NCI-H146 (cell line): ENCODE measurements at regions not wholly inside any gene's neighbourhood (a gene's known extent, or its start where the extent isn't known, plus 50 kb on each side); places are given as distances from the start of the nearest gene placed in this dataset.

Source experiments
- DNase-seq: peaks from one replicate; lab custom pipeline; 2025; lab: John Stamatoyannopoulos, UW

- no peak for DNase-seq
These were observed 1434.3 kb upstream of the TENM3 start for GRCh38 chr4:180808862-180809261.

DNA sequence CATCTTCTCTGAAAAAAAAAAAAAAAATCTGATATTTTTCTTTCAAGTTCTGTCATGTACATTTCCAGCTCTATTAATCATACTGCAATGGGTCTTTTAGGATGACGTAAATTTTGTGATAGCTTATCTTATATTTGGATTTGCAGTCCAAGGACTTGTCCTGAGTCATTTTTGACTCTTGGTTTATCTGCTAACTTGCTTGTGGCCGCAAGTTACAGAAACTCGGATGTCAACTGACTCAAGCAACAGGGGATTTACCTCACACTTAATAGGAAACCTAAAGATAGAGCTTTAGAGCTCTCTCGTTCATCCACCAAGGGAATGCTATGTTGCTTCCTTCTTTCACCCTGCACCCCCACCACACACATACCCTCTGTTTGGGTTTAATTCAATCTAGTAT is 1433.8 kb upstream of the TENM3 start:
- DNase-seq = no peak

GRCh38 chr4:180810581-180810980 is 1432.6 kb upstream of the TENM3 start:
- DNase-seq = no peak

DNA sequence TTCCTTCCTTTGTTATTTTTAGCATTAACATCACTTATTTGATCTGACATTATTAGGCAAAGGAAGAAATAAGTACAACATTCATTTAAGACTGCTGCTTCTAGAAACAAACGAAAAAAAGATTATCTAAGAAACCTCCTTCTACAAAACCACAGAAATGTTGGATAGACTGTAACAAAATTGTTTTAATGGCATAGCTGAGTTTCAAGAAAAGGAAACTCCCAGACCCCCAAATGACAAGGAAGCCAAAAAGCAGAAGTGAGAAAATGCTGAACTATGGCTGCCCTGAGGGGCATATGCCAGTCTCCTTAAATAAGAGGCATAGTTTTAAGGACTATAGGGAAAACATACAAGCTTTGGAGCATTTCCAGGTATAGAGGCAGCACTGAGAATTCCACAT is 1431.6 kb upstream of the TENM3 start:
- no peak for DNase-seq

- no peak for DNase-seq
These were observed 1430.4 kb upstream of the TENM3 start for GRCh38 chr4:180812783-180813182.

DNA sequence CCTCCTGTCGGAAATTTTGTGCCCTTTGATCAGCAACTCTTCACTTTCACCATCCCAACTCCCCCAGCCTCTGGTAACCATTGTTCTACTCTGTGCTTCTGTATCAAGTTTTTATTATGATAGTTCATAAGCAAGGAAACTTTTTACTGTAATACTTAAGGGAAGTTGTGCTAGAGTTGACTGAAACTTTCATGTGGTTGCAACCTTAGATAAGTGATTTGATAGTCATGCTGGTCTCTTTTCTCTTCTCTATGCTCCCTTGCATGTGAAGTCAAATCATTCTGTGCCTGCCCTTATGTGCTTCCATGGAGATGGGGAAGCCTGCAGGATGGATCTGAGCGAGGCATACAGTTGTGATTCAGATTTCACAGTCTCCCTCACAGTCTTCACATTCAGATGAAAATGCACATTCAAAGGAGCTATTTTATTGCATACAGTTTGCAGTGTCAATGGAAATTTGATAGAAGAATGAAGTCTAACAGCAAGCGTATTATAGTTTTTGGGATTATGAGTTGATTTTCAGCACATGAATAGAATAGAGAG is 1428.3 kb upstream of the TENM3 start:
- no peak for DNase-seq

DNA sequence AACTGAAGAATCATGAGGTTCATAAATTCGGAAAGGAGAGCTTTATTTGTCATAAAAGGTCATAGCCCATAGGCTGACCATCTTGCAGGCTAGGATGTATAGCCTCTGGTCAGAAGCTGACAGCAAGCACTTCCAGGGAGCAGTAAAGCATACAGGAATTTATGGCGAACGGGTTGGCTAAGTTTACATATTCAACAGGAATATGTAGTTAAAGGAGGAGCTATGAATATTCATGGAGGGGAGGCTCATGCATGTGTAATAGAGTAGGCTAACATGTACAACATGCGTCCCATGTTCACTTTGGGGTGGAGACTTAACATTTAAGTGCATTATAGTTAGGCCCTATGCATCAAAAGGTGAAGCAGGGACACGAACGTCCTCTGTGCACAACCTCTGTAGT is 1425.7 kb upstream of the TENM3 start:
- no peak for DNase-seq

- DNase-seq = no peak
These were observed 1420.1 kb upstream of the TENM3 start for GRCh38 chr4:180823108-180823507.

GRCh38 chr4:180827232-180828009 is 1415.8 kb upstream of the TENM3 start:
- DNase-seq = peak; percentile 31

- peak; percentile 80 for DNase-seq
These were observed 1414.7 kb upstream of the TENM3 start for GRCh38 chr4:180828455-180829018.

DNA sequence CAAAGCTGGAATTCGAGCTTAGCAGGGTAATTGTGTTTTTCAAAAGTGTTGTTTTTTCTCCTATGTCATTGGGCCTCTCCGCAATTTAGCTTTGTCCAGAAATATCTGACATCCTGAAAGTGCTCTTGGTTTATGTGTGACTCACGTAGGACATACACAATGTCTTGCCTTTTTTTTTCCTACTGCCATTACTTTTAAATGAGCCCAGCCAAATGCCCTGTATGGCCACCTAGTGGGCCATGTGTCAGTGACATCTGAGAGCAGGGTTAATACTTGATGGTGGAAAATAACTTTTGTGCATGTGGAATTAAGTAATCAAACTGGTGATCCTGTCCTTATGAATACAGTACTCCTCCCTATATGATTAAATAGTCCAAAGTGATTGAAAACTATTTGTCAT is 1411.1 kb upstream of the TENM3 start:
- no peak for DNase-seq

- DNase-seq = no peak
These were observed 1403.1 kb upstream of the TENM3 start for GRCh38 chr4:180840142-180840541.

GRCh38 chr4:180850318-180850940 is 1392.8 kb upstream of the TENM3 start:
- peak; percentile 85 for DNase-seq

DNA sequence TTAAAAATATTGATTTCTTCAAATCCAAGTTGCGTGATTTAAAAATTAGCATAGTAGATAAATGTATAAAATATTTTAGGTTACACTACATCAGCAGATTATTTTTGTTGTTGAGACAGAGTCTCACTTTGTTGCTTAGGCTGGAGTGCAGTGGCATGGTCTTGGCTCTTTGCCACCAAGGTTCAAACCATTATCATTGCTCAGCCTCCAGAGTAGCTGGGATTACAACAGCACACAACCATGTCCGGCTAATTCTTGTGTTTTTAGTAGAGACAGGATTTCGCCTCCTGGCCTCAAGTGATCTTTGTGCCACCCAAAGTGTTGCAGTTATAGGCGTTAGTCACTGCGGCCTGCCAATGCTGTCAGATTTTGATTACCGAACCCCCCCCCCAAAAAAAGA is 1390.5 kb upstream of the TENM3 start:
- DNase-seq = peak; percentile 18

DNA sequence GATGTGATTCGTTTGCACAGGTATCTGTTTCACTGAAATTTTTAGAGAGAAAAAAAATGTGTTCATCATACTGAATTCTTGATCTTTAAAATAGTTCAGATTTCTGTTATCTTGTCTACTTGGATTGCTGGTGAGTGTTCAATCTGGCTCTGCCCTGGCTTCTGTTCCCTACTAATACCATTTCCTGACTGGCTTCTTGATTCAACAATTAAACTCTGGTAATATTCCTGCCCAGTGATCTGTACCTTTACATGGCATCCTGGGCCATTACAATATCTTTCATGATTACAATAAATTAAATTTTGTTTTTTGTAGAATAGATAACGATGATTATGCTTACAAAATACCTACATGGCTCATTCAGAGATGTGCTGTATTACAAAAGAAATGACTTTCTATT is 1388.0 kb upstream of the TENM3 start:
- DNase-seq = no peak

- peak; percentile 16 for DNase-seq
These were observed 1383.0 kb upstream of the TENM3 start for GRCh38 chr4:180860089-180860720.

GRCh38 chr4:180861651-180862050 is 1381.6 kb upstream of the TENM3 start:
- no peak for DNase-seq

DNA sequence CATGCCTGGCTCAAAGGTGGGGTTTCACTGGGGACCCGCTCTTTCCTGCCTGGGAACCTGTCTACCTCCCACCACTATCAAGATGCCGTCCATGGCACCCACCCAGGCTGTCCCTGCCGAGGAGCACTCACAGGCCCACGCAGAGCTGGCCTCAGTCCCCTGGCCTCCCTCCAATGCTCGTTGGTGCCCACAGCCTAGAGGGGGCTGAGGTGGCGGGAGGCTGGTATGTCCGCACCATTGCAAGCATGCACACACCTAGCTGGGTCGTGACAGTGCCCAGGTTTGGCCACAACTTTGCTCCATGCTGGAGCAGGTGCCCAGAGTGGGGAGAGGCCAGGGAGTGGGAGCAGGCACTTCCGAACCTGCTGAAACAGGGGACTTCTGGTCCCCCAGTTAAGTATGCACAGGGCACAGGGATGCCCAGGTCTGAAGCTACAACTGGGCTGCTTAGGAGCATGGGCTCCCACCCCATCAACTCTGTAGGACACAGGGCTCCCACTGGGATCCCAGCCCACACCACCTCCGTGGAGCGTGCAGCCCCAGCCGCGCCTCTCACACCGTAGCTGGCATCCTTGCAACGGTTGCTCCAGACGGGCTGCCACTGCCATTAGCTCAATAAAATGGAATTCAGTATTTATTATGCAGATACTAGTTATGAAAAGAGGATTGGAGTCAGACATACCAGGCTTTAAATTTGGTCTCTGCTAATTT is 1376.1 kb upstream of the TENM3 start:
- no peak for DNase-seq

DNA sequence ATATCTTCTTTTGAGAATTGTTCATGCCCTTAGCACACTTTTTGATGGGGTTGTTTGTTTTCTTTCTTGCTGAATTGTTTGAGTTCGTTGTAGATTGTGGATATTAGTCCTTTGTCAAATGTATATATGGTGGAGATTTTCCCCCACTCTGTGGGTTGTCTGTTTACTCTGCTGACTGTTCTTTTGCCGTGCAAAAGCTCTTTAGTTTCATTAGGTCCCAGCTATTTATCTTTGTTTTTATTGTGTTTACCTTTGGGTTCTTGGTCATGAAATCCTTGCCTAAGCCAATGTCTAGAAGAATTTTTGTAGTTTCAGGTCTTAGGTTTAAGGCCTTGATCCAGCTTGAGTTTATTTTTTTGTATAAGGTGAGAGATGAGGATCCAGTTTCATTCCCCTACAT is 1372.6 kb upstream of the TENM3 start:
- no peak for DNase-seq

- DNase-seq = no peak
These were observed 1344.9 kb upstream of the TENM3 start for GRCh38 chr4:180898305-180898704.

GRCh38 chr4:180900781-180901180 is 1342.4 kb upstream of the TENM3 start:
- no peak for DNase-seq

- peak; percentile 54 for DNase-seq
These were observed 1333.9 kb upstream of the TENM3 start for GRCh38 chr4:180909279-180909678.
